ENCODE measurements at regions not wholly inside any gene's neighbourhood (a gene's known extent, or its start where the extent isn't known, plus 50 kb on each side); places are given as distances from the start of the nearest gene placed in this dataset.
"Not testable (repeated sequence)": the region's sequence is repeated elsewhere in the genome, so short reads cannot be mapped to it uniquely, and the experiment has no call there.

DNA sequence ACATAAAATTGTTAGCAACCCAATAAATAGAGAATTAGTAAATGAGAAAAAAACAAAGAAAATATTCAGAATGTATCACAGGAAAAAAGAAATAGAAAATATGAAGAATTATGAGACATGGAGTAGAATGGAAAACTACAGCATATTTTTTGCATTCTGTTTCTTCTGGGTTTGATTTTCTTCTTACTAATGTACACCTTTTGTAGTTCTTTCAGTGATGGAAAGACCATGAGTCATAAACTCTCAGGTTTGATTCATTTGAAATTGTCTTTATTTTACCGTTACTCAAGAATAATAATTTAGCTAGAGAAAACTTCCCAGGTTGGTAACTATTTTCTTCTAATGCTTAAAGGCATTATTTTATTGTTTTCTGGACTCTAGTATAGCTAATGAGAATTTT lies 90.3 kb upstream of the TMEM170B start:
- peaks cover 10% of the 10 kb centered on the region for H3K9me3 Mint-ChIP-seq (ENCODE audit: low read depth)
- peaks cover 5% of the 10 kb centered on the region for H3K36me3 Mint-ChIP-seq (ENCODE audit: low read depth)
- DNase-seq (ENCODE audit: low spot score): no peak
- no peaks in the 10 kb centered on the region for H3K27me3 Mint-ChIP-seq (ENCODE audit: low read depth)
- H3K27ac Mint-ChIP-seq (ENCODE audit: unreplicated experiment): no peak overlapping the region
- H3K4me3 Mint-ChIP-seq (ENCODE audit: unreplicated experiment): no peak overlapping the region
- TF ChIP-seq, protein P1, sequence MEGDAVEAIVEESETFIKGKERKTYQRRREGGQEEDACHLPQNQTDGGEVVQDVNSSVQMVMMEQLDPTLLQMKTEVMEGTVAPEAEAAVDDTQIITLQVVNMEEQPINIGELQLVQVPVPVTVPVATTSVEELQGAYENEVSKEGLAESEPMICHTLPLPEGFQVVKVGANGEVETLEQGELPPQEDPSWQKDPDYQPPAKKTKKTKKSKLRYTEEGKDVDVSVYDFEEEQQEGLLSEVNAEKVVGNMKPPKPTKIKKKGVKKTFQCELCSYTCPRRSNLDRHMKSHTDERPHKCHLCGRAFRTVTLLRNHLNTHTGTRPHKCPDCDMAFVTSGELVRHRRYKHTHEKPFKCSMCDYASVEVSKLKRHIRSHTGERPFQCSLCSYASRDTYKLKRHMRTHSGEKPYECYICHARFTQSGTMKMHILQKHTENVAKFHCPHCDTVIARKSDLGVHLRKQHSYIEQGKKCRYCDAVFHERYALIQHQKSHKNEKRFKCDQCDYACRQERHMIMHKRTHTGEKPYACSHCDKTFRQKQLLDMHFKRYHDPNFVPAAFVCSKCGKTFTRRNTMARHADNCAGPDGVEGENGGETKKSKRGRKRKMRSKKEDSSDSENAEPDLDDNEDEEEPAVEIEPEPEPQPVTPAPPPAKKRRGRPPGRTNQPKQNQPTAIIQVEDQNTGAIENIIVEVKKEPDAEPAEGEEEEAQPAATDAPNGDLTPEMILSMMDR (IDR thresholded peaks at IDR 0.05): no peak
- H3K4me1 Mint-ChIP-seq (ENCODE audit: low read depth): no peaks in the 10 kb centered on the region

DNA sequence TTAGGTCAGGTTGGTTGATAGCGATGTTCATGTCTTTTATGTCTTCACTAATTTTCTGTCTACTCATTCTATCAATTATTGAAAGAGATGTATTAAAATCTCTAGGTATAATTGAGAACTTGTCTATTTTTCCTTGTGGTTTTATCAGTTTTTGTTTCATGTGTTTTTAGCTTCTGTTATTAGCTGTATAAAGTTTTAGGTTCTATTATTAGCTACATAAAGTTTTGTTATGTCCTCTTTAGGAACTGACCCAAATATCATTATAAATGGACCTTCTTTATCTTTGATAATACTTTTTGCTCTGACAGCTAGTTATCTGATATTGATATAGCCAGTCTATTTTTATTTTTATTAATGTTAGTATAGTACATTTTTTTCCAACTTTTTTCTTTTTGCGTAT lies 92.4 kb upstream of the TMEM170B start:
- H3K4me3 Mint-ChIP-seq (ENCODE audit: unreplicated experiment): no peak overlapping the region
- peaks cover 5% of the 10 kb centered on the region for H3K36me3 Mint-ChIP-seq (ENCODE audit: low read depth)
- H3K27me3 Mint-ChIP-seq (ENCODE audit: low read depth): no peaks in the 10 kb centered on the region
- H3K27ac Mint-ChIP-seq (ENCODE audit: unreplicated experiment): no peak overlapping the region
- no peak for DNase-seq (ENCODE audit: low spot score)
- TF ChIP-seq, protein P1 (IDR thresholded peaks at IDR 0.05): no peak
- no peaks in the 10 kb centered on the region for H3K4me1 Mint-ChIP-seq (ENCODE audit: low read depth)
- H3K9me3 Mint-ChIP-seq (ENCODE audit: low read depth): peaks cover 10% of the 10 kb centered on the region

DNA sequence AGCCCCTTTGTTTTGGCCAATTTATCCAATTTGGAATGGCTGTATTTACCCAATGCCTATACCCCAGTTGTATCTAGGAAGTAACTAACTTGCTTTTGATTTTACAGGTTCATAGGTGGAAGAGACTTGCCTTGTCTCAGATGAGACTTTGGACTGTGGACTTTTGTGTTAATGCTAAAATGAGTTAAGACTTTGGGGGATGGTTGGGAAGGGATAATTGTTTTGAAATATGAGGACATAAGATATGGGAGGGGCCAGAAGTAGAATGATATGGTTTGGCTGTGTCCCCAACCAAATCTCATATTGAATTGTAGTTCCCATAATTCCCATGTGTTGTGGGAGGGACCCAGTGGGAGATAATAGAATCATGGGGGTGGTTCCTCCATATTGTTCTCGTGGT lies 94.4 kb upstream of the TMEM170B start:
- not testable (repeated sequence) for H3K27me3 Mint-ChIP-seq (ENCODE audit: low read depth); H3K4me1 Mint-ChIP-seq (ENCODE audit: low read depth); H3K27ac Mint-ChIP-seq (ENCODE audit: unreplicated experiment); H3K4me3 Mint-ChIP-seq (ENCODE audit: unreplicated experiment); H3K36me3 Mint-ChIP-seq (ENCODE audit: low read depth); H3K9me3 Mint-ChIP-seq (ENCODE audit: low read depth); DNase-seq (ENCODE audit: low spot score)

DNA sequence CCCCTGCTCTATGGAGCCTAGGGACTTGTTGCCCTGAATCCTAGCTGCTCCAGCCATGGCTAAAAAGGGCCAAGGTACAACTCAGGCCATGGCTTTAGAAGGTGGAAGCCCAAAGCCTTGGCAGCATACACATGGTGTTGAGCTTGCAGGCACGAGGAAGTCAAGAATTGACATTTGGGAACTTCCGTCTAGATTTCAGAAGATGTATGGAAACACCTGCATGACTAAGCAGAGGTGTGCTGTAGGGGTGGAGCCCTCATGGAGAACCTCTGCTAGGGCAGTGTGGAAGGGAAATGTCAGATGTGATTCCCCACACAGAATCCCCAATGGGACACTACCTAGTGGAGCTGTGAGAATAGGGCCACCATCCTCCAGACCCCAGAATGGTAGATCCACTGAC lies 95.1 kb upstream of the TMEM170B start:
- Mint-ChIP-seq H3K36me3 (ENCODE audit: low read depth) (no peaks in the 10 kb centered on the region), H3K4me3 (ENCODE audit: unreplicated experiment) (no peak overlapping the region), H3K27ac (ENCODE audit: unreplicated experiment) (no peak overlapping the region), H3K9me3 (ENCODE audit: low read depth) (peaks cover 4% of the 10 kb centered on the region), H3K4me1 (ENCODE audit: low read depth) (peaks cover 9% of the 10 kb centered on the region), H3K27me3 (ENCODE audit: low read depth) (no peaks in the 10 kb centered on the region)
- no peak for DNase-seq (ENCODE audit: low spot score)
- TF ChIP-seq, protein P1 (IDR thresholded peaks at IDR 0.05): no peak

DNA sequence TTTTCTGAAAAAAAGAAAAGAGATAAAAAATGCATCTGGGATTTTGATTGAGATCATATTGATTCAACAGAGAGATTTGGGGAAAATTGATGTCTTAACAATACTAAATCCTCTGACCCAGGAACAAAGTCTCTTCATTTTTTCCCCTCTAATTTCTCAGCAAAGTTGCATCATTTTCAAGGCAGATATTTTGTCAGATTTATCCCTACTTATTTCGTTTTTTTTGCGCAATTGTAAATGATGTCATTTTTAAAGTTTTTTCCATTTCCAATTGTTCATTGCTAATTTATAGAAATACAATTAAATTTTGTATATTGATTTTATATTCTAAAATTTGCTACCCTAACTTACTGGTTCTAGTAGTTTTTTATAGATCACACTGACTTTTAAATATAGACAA lies 97.7 kb upstream of the TMEM170B start:
- no peak for DNase-seq (ENCODE audit: low spot score)

DNA sequence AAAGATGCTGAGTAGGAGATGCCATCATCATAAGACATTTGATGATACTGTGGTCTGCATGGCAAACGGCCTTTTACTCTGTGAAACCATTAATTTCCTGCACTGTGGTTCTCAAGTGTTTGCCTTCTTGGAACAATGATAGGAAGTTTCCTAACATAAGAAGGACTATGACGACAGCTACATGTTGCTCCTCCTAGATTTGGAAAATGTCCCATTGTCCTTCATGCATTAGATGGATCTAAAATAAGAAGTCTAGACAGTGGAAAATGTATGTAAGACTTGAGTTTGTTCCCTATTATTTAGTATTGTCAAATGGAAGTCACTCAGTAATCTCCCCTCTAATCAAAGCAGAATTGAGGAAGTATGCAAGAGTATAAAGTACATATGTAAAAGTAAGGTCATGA lies 98.5 kb upstream of the TMEM170B start:
- DNase-seq (ENCODE audit: low spot score): no peak
- TF ChIP-seq, protein P1 (IDR thresholded peaks at IDR 0.05): no peak
- no peaks in the 10 kb centered on the region for H3K9me3 Mint-ChIP-seq (ENCODE audit: low read depth)
- no peak overlapping the region for H3K27ac Mint-ChIP-seq (ENCODE audit: unreplicated experiment)
- no peak overlapping the region for H3K4me3 Mint-ChIP-seq (ENCODE audit: unreplicated experiment)
- H3K36me3 Mint-ChIP-seq (ENCODE audit: low read depth): no peaks in the 10 kb centered on the region
- no peaks in the 10 kb centered on the region for H3K27me3 Mint-ChIP-seq (ENCODE audit: low read depth)
- peaks cover 27% of the 10 kb centered on the region for H3K4me1 Mint-ChIP-seq (ENCODE audit: low read depth)

More for the DNA sequence above, 97.7 kb upstream of the TMEM170B start:
- Mint-ChIP-seq H3K27me3 (ENCODE audit: low read depth) (no peaks in the 10 kb centered on the region), H3K27ac (ENCODE audit: unreplicated experiment) (no peak overlapping the region), H3K36me3 (ENCODE audit: low read depth) (no peaks in the 10 kb centered on the region), H3K4me1 (ENCODE audit: low read depth) (peaks cover 19% of the 10 kb centered on the region), H3K9me3 (ENCODE audit: low read depth) (no peaks in the 10 kb centered on the region), H3K4me3 (ENCODE audit: unreplicated experiment) (no peak overlapping the region)
- TF ChIP-seq, protein P1 (IDR thresholded peaks at IDR 0.05): no peak

Measured in chondrocyte (in vitro differentiated cells).